ENCODE measurements at regions not wholly inside any gene's neighbourhood (a gene's known extent, or its start where the extent isn't known, plus 50 kb on each side); places are given as distances from the start of the nearest gene placed in this dataset.

DNA sequence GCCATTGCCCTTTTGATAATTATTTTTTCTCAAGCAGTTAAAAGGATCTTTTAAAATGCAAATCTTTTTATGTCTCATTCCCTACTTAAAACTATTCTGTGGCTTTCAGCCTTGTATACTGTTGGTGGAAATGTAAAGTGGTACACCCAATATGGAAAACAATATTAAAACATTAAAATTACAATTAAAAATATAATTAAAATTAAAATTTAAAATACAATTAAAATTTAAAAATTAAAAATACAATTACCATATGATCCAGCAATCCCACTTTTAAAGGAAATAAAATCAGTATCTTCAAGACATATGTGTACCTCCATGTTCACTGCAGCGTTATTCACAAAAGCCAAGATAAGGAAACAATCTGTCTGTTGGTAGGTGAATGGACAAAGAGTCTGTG is 340.8 kb upstream of the TOM1L1 start:
- DNase-seq (no peak), ATAC-seq (no peak)
- peaks cover 0 to 31% (median 5%) of the 10 kb centered on the region in 11 donors for H3K9me3 ChIP-seq
- intact Hi-C loops (cut with DNase I) = no loop called here
- TF ChIP-seq, protein P1, sequence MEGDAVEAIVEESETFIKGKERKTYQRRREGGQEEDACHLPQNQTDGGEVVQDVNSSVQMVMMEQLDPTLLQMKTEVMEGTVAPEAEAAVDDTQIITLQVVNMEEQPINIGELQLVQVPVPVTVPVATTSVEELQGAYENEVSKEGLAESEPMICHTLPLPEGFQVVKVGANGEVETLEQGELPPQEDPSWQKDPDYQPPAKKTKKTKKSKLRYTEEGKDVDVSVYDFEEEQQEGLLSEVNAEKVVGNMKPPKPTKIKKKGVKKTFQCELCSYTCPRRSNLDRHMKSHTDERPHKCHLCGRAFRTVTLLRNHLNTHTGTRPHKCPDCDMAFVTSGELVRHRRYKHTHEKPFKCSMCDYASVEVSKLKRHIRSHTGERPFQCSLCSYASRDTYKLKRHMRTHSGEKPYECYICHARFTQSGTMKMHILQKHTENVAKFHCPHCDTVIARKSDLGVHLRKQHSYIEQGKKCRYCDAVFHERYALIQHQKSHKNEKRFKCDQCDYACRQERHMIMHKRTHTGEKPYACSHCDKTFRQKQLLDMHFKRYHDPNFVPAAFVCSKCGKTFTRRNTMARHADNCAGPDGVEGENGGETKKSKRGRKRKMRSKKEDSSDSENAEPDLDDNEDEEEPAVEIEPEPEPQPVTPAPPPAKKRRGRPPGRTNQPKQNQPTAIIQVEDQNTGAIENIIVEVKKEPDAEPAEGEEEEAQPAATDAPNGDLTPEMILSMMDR (IDR thresholded peaks at IDR 0.05) = no peak
- no peak overlapping the region for H3K4me3 ChIP-seq
- H3K36me3 ChIP-seq = no peaks in the 10 kb centered on the region
- no peak overlapping the region for H3K27ac ChIP-seq
- no peaks in the 10 kb centered on the region for H3K4me1 ChIP-seq
- H3K27me3 ChIP-seq = no peaks in the 10 kb centered on the region
- 86 to 90% methylated on average over 1 of the region's 1 CpG for WGBS, 2 donors

DNA sequence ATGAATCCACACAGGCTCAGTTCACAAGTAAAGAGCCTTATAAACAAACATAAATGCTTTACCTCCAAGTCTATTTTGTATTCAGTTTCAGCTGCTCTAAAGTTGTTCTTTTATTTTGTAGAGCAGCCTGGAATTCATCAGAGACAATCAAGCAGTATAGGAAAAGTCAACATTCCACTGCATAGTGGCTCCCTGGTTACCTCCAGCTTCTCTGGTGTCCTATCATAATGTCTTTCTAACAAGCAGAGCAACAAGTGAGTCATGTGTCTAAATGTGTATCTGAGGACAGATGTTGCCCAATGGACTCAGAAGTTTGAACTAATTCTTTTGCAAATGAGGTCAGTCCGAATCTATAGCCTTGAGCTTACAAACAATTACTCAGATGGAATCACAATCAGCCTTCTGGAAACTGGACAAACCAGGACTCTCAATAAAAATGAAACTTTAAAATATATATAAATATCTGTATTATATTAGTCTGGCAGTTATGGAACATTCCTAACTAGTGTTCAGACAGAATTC is 292.0 kb upstream of the TOM1L1 start:
- Histone ChIP-seq H3K36me3 (no peaks in the 10 kb centered on the region), H3K9me3 (peaks cover 0 to 69% (median 12%) of the 10 kb centered on the region in 11 donors), H3K27ac (no peak overlapping the region), H3K4me1 (no peaks in the 10 kb centered on the region), H3K27me3 (no peaks in the 10 kb centered on the region), H3K4me3 (no peak overlapping the region)
- ATAC-seq (no peak), DNase-seq (no peak)
- intact Hi-C loops (cut with DNase I) = no loop called here
- TF ChIP-seq, protein P1 (IDR thresholded peaks at IDR 0.05) = no peak
- WGBS, 2 donors = 63 to 71% methylated on average over 1 of the region's 1 CpG

DNA sequence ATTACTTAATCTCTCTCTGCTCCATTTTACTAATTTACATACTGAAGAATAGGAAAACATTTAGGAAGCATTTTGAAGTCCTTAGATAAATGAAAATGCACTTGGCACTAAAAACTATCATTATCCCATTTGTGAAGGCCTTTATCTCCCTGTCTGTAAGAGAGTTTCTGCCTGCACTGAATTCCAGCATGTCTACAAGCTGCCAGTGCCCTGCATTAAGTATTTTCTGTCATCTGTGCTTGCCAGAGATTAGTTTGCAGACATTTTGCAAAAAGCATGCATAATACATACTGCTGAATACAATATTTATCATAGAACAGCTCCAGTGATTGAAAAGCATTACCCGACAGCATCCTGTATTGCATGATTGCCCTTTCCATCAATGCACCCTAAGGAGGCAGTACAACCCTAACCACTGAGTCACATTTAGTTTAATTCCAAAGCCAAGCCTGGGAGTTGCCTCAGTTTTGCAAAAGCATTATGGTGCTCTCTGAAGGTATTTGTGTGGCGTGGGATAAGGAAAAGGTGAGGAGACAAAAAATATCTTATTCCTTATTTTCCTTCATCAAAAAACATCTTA is 280.2 kb upstream of the TOM1L1 start:
- no peaks in the 10 kb centered on the region for H3K4me1 ChIP-seq
- intact Hi-C loops (cut with DNase I) = no loop called here
- peaks cover 0 to 6% (median 0%) of the 10 kb centered on the region in 7 donors for H3K27me3 ChIP-seq
- TF ChIP-seq, protein P1 (IDR thresholded peaks at IDR 0.05) = no peak
- H3K4me3 ChIP-seq = no peak overlapping the region
- ATAC-seq = no peak
- H3K36me3 ChIP-seq = no peaks in the 10 kb centered on the region
- peaks cover 0 to 21% (median 0%) of the 10 kb centered on the region in 11 donors for H3K9me3 ChIP-seq
- WGBS, 2 donors = 77 to 79% methylated on average over 2 of the region's 2 CpGs
- DNase-seq = no peak
- no peak overlapping the region for H3K27ac ChIP-seq

DNA sequence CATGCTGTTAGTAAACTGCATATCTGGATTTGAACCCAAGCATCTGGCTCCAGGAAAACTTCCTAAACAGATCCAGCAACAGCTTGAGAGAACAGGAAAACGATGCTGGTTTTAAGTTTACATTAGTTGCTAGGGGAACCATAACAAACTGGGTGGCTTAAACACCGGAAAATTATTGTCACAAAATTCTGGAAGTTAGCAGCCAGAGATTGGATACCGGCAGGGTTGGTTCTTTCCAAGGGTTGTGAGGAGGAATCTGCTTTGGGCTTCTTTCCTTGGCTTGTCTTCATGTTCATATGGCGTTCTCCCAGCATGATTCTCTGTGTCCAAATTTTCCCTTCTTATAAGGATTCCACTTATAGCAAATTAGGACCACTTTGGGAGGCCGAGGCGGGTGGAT is 276.9 kb upstream of the TOM1L1 start:
- peaks cover 0 to 9% (median 0%) of the 10 kb centered on the region in 11 donors for H3K9me3 ChIP-seq
- no peak for ATAC-seq
- DNase-seq = no peak
- no peak overlapping the region for H3K27ac ChIP-seq
- intact Hi-C loops (cut with DNase I) = no loop called here
- 59 to 61% methylated on average over 6 of the region's 6 CpGs for WGBS, 2 donors
- TF ChIP-seq, protein P1 (IDR thresholded peaks at IDR 0.05) = no peak
- H3K4me3 ChIP-seq = no peak overlapping the region
- peaks cover 0 to 6% (median 0%) of the 10 kb centered on the region in 7 donors for H3K27me3 ChIP-seq
- H3K36me3 ChIP-seq = no peaks in the 10 kb centered on the region
- H3K4me1 ChIP-seq = no peaks in the 10 kb centered on the region

Measured in heart right ventricle (tissue), 16 donors.